Activated T-cell treated with anti-CD3 and anti-CD28 coated beads, Interleukin-2, amount 50 U/mL, for 72 hours (primary cell): ENCODE measurements at regions not wholly inside any gene's neighbourhood (a gene's known extent, or its start where the extent isn't known, plus 50 kb on each side); places are given as distances from the start of the nearest gene placed in this dataset.
A peak's percentile ranks its signal among the peaks of the same experiment; 100 is the strongest.

Experiments
- ATAC-seq, 2 donors: fragments of 150-1000 bp; cut with Tn5 transposase; replicated peaks in 1 of 2; 2 replicates each; pipeline ENCODE4 v1.10.0; 2021; ENCODE audit warnings: moderate library complexity in 2 of 2, mild to moderate bottlenecking in 1 of 2
- DNase-seq, 2 donors: peaks; one replicate each; pipeline ENCODE4 v3.0.0; 2021 to 2022; ENCODE audit warnings: mixed read lengths in 1 of 2
- H3K27ac Mint-ChIP-seq: one replicate; pipeline ENCODE4 v1.8.0; 2022; ENCODE audit warnings: mild to moderate bottlenecking, moderate library complexity, mixed read lengths
- H3K27me3 Mint-ChIP-seq: one replicate; pipeline ENCODE4 v1.8.0; 2022; ENCODE audit warnings: low read depth, mixed read lengths
- H3K36me3 Mint-ChIP-seq, 2 donors: one replicate each; pipeline ENCODE4 v1.8.0; 2022; ENCODE audit warnings: mixed read lengths in 2 of 2, mild to moderate bottlenecking in 1 of 2; ENCODE audit not compliant: insufficient read depth in 2 of 2
- H3K4me1 Mint-ChIP-seq: one replicate; pipeline ENCODE4 v1.8.0; 2022; ENCODE audit warnings: low read depth, mixed read lengths
- H3K4me3 Mint-ChIP-seq, 2 donors: one replicate each; pipeline ENCODE4 v1.8.0; 2022; ENCODE audit warnings: mild to moderate bottlenecking in 2 of 2, mixed read lengths in 2 of 2, moderate library complexity in 2 of 2
- H3K9me3 Mint-ChIP-seq, 2 donors: one replicate each; pipeline ENCODE4 v1.8.0; 2022; ENCODE audit warnings: mixed read lengths in 2 of 2

DNA sequence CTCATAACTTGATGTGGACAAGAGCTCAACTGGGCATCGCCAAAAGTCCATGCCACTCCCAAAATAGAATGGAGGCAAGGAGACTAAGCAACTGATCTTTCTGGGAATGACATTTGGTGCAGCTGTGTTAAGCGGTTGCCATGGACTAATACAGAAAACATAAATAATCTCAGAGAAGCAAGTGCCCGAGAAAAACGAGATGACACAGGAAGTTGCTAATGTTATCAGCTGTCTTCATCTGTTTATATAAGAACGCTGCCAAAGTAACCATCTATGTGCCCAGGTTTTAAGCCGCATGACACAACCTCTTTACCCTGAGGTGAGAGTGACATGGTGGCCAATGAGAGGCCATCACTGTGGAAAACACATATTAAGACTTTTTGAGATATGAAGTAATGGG is 54.9 kb upstream of the SACS start:
- DNase-seq: no peak
- H3K4me3 Mint-ChIP-seq: no peak overlapping the region
- H3K27me3 Mint-ChIP-seq: peaks cover 34% of the 10 kb centered on the region
- ATAC-seq: no peak
- no peaks in the 10 kb centered on the region for H3K9me3 Mint-ChIP-seq
- no peaks in the 10 kb centered on the region for H3K36me3 Mint-ChIP-seq
- no peak overlapping the region for H3K27ac Mint-ChIP-seq
- H3K4me1 Mint-ChIP-seq: no peaks in the 10 kb centered on the region

DNA sequence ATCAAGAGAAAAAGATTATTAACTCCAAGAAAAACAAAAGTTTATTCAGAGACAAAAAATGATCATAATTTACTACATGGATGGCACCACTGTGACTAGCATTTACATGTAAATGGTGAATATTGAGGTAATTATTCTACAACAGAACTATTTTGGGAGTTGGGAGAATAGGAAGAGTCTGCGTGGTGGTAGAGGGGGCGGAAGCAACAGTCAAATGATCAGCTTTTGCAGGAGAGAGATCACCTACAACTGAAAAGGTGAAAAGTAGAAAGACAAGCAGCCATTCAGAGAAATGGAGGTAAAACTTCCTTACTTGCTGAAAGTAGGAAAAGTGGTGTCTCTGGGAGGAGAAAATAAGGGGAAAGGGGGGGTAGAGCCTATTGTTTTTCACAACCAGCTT is 62.8 kb upstream of the SACS start:
- DNase-seq (no peak), ATAC-seq (no peak)
- no peaks in the 10 kb centered on the region for H3K9me3 Mint-ChIP-seq
- H3K36me3 Mint-ChIP-seq: no peaks in the 10 kb centered on the region
- no peaks in the 10 kb centered on the region for H3K4me1 Mint-ChIP-seq
- no peak overlapping the region for H3K27ac Mint-ChIP-seq
- H3K27me3 Mint-ChIP-seq: peaks cover 23% of the 10 kb centered on the region
- no peak overlapping the region for H3K4me3 Mint-ChIP-seq

- Mint-ChIP-seq H3K4me1 (no peaks in the 10 kb centered on the region), H3K27me3 (peaks cover 23% of the 10 kb centered on the region), H3K36me3 (no peaks in the 10 kb centered on the region), H3K9me3 (no peaks in the 10 kb centered on the region), H3K4me3 (no peak overlapping the region), H3K27ac (no peak overlapping the region)
- DNase-seq: no peak
- ATAC-seq: no peak
These were observed 63.7 kb upstream of the SACS start for GRCh38 chr13:23497191-23497590.

DNA sequence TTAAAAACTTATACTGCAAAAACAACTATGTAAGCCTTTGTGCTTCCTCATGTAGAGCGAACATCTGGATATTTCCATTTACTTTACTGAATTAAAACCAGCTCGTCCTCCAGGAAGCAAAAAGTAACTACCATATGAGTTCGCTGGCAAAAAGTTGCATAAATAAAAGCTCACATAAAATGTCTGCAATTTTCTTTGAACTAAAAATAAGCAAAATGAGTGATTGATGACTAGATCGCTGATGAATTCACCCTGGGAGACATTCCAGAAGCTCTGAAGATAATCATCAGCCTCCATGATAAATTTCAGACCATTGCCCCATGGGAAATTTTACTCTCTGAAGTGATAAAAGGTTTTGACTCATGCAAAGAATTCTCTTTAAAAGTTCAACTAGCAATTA is 67.3 kb upstream of the SACS start:
- Mint-ChIP-seq H3K4me1 (no peaks in the 10 kb centered on the region), H3K27ac (no peak overlapping the region), H3K27me3 (peaks cover 16% of the 10 kb centered on the region), H3K36me3 (no peaks in the 10 kb centered on the region), H3K9me3 (no peaks in the 10 kb centered on the region), H3K4me3 (no peak overlapping the region)
- no peak for DNase-seq
- no peak for ATAC-seq

- Mint-ChIP-seq H3K36me3 (no peaks in the 10 kb centered on the region), H3K4me3 (no peak overlapping the region), H3K27ac (no peak overlapping the region), H3K4me1 (no peaks in the 10 kb centered on the region), H3K27me3 (peaks cover 6% of the 10 kb centered on the region), H3K9me3 (no peaks in the 10 kb centered on the region)
- ATAC-seq (no peak), DNase-seq (no peak)
These were observed 66.0 kb upstream of the TNFRSF19 start for GRCh38 chr13:23504180-23504579.

GRCh38 chr13:23505007-23505406 is 65.2 kb upstream of the TNFRSF19 start:
- Mint-ChIP-seq H3K27ac (no peak overlapping the region), H3K36me3 (no peaks in the 10 kb centered on the region), H3K27me3 (peaks cover 5% of the 10 kb centered on the region), H3K4me3 (no peak overlapping the region), H3K4me1 (no peaks in the 10 kb centered on the region), H3K9me3 (no peaks in the 10 kb centered on the region)
- no peak for ATAC-seq
- no peak for DNase-seq

DNA sequence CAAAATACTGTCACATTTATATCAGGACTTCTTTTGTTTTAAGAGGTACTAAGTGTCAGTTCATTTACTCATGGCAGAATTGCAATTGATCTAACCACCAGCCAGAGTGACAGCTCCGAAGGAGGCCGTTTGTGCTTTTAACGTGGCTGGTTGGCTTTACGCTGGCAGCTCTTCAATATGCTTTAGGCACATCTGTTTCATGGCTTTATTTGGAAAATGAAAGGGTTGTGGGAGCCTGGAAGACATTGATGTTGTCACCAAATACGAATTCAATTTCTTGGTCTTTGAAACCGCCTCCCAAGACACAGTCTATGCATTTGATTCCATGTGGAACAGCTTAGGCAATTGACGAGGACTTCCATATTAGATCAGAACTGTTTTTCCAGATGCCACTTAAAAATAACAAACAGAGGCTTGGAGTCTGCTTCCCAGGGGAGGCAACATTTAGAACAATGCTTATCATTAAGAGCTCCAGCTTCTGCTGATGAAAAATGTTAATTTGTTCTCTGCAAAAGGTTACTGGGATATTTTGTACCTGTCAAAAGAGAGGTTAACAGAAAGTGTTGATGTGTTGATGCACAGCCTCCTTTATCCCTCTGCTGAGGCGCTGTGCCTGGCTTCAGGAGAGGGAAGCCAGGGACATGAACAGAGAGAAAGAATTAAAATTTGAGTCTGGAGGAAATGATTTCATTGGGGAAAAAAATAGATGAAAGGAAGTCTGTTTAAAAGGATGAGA is 64.0 kb upstream of the TNFRSF19 start:
- H3K27me3 Mint-ChIP-seq: peaks cover 8% of the 10 kb centered on the region
- H3K36me3 Mint-ChIP-seq: no peaks in the 10 kb centered on the region
- no peak overlapping the region for H3K4me3 Mint-ChIP-seq
- DNase-seq: no peak
- no peak for ATAC-seq
- no peaks in the 10 kb centered on the region for H3K9me3 Mint-ChIP-seq
- no peaks in the 10 kb centered on the region for H3K4me1 Mint-ChIP-seq
- H3K27ac Mint-ChIP-seq: no peak overlapping the region

DNA sequence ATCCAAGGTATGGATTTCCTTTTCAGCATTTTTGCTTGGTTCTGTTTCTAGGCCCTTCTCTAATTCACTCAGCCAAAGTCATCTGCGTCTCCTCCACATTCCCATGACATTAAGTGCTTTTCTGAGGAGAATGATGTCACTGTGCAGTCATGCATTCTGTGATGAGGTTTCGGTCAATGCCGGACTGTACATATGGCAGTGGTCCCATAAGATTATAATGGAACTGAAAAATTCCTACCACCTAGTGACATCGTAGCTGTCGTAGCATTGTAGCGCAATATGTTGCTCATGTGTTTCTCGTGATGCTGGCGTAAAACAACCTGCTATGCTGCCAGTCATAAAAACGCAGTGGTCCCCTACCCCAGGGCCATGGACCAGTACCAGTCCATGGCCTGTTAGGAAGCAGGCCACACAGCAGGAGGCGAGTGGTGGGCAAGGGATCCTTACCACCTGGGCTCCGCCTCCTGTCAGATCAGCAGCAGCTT is 63.4 kb upstream of the TNFRSF19 start:
- no peaks in the 10 kb centered on the region for H3K4me1 Mint-ChIP-seq
- H3K36me3 Mint-ChIP-seq: no peaks in the 10 kb centered on the region
- no peak for ATAC-seq
- no peak overlapping the region for H3K4me3 Mint-ChIP-seq
- peaks cover 9% of the 10 kb centered on the region for H3K27me3 Mint-ChIP-seq
- no peak for DNase-seq
- H3K27ac Mint-ChIP-seq: no peak overlapping the region
- no peaks in the 10 kb centered on the region for H3K9me3 Mint-ChIP-seq

GRCh38 chr13:23509781-23510543 is 60.2 kb upstream of the TNFRSF19 start:
- H3K27me3 Mint-ChIP-seq: peaks cover 30% of the 10 kb centered on the region
- H3K27ac Mint-ChIP-seq: no peak overlapping the region
- ATAC-seq (no peak), DNase-seq (no peak)
- H3K9me3 Mint-ChIP-seq: no peaks in the 10 kb centered on the region
- no peak overlapping the region for H3K4me3 Mint-ChIP-seq
- no peaks in the 10 kb centered on the region for H3K4me1 Mint-ChIP-seq
- no peaks in the 10 kb centered on the region for H3K36me3 Mint-ChIP-seq

DNA sequence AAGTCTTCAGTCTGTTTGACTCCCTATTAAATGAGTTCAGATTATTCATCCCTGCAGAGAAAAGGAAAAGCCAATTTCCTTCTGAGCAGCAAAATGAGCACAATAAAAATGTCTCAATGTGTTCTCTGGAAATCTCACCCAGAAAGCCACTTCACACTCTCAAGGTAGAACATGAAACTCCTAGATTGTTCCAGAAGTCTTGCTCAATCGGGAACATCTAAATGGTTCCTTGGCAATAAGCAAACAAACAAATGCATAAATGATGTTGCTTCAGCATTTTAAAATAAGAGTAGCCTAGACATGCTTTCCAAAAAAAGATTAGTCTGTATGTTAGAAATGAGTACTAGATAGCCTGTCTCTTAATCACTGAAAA is 59.7 kb upstream of the TNFRSF19 start:
- Mint-ChIP-seq H3K4me1 (no peaks in the 10 kb centered on the region), H3K27ac (no peak overlapping the region), H3K27me3 (peaks cover 36% of the 10 kb centered on the region), H3K4me3 (no peak overlapping the region), H3K9me3 (no peaks in the 10 kb centered on the region), H3K36me3 (no peaks in the 10 kb centered on the region)
- ATAC-seq (no peak), DNase-seq (no peak)

- H3K27ac Mint-ChIP-seq: no peak overlapping the region
- H3K36me3 Mint-ChIP-seq: no peaks in the 10 kb centered on the region
- ATAC-seq (no peak), DNase-seq (peak; percentile 1 to 4)
- H3K4me3 Mint-ChIP-seq: no peak overlapping the region
- peaks cover 38% of the 10 kb centered on the region for H3K27me3 Mint-ChIP-seq
- no peaks in the 10 kb centered on the region for H3K4me1 Mint-ChIP-seq
- no peaks in the 10 kb centered on the region for H3K9me3 Mint-ChIP-seq
These were observed 59.1 kb upstream of the TNFRSF19 start for GRCh38 chr13:23510979-23511735.

GRCh38 chr13:23512762-23513395 is 57.3 kb upstream of the TNFRSF19 start:
- H3K4me3 Mint-ChIP-seq: no peak overlapping the region
- no peaks in the 10 kb centered on the region for H3K9me3 Mint-ChIP-seq
- ATAC-seq: no peak
- H3K36me3 Mint-ChIP-seq: no peaks in the 10 kb centered on the region
- no peak overlapping the region for H3K27ac Mint-ChIP-seq
- DNase-seq: no peak
- H3K27me3 Mint-ChIP-seq: peaks cover 44% of the 10 kb centered on the region
- H3K4me1 Mint-ChIP-seq: no peaks in the 10 kb centered on the region

DNA sequence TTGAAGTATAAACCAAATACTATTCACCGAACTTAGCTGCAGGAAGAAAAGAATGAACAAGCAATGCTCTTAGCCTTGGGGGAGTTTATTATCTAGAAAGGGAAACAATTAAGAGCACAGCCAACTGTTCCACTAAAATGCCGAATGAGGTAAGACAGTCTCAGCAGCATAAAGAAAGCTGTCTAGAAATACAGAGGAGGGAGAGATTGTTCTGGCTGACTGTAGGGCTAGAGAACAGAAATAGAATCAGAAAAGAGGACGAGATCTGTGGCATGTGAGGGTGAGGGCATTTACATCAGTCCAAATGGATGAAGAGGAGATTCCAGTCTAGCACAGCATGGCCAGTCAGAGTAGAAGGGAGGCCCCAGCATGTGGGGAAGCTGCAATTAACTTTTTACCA is 56.8 kb upstream of the TNFRSF19 start:
- peaks cover 44% of the 10 kb centered on the region for H3K27me3 Mint-ChIP-seq
- no peaks in the 10 kb centered on the region for H3K36me3 Mint-ChIP-seq
- no peak overlapping the region for H3K27ac Mint-ChIP-seq
- no peaks in the 10 kb centered on the region for H3K9me3 Mint-ChIP-seq
- no peak overlapping the region for H3K4me3 Mint-ChIP-seq
- ATAC-seq (no peak), DNase-seq (no peak)
- H3K4me1 Mint-ChIP-seq: no peaks in the 10 kb centered on the region
